Stomach smooth muscle (tissue), 2 donors: ENCODE measurements at regions not wholly inside any gene's neighbourhood (a gene's known extent, or its start where the extent isn't known, plus 50 kb on each side); places are given as distances from the start of the nearest gene placed in this dataset.
"Not testable (repeated sequence)": the region's sequence is repeated elsewhere in the genome, so short reads cannot be mapped to it uniquely, and the experiment has no call there.

ENCODE experiments used
- H3K27ac ChIP-seq: one replicate; pipeline ENCODE4 v1.7.0; 2013; ENCODE audit warnings: mild to moderate bottlenecking, low read length, inconsistent platforms
- H3K27me3 ChIP-seq, 2 donors: one replicate each; pipeline ENCODE4 v1.7.0; 2013; ENCODE audit warnings: low read length in 2 of 2; ENCODE audit not compliant: insufficient read depth in 2 of 2, control insufficient read depth in 1 of 2
- H3K36me3 ChIP-seq, 2 donors: one replicate each; pipeline ENCODE4 v1.7.0; 2013; ENCODE audit warnings: low read length in 2 of 2; ENCODE audit not compliant: control insufficient read depth in 2 of 2, insufficient read depth in 2 of 2
- H3K4me1 ChIP-seq: one replicate; pipeline ENCODE4 v1.7.0; 2013; ENCODE audit warnings: low read length; ENCODE audit not compliant: control insufficient read depth, insufficient read depth
- H3K4me3 ChIP-seq, 2 donors: one replicate each; pipeline ENCODE4 v1.7.0; 2013; ENCODE audit warnings: low read length in 2 of 2
- H3K9ac ChIP-seq, 2 donors: one replicate each; pipeline ENCODE4 v1.7.0; 2013; ENCODE audit warnings: low read length in 2 of 2, mild to moderate bottlenecking in 1 of 2
- H3K9me3 ChIP-seq, 2 donors: one replicate each; pipeline ENCODE4 v1.7.0; 2013; ENCODE audit warnings: low read length in 2 of 2; ENCODE audit not compliant: control insufficient read depth in 2 of 2
- donor health status: healthy.
- donor health status: Pancreatic carcinoma.

DNA sequence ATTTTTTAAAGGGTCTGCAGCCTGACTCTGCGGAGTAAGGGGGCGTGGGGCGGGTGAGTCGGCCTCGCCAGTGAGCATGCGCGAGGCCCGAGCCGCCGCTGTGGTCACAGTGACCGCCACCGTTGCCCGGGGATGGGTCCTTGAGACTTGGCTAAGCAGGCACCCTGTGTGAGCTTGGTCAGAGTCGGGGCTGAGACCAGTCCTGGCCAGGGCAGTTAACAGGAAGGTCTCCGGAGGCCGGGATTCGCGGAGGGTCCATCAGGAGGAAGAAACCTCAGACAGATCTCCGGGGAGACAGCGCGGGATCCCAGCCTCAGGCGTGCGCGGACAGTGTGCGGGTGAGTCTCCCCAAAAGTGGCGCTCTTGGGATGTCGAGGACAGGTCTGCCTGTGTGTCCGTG is 1384.4 kb upstream of the PCDH10 start:
- Histone ChIP-seq H3K27me3 (no peaks in the 10 kb centered on the region), H3K4me1 (no peaks in the 10 kb centered on the region), H3K9me3 (no peaks in the 10 kb centered on the region), H3K36me3 (no peaks in the 10 kb centered on the region), H3K9ac (no peak overlapping the region), H3K4me3 (no peak overlapping the region), H3K27ac (no peak overlapping the region)

- not testable (repeated sequence) for H3K4me1 ChIP-seq, H3K36me3 ChIP-seq, H3K9ac ChIP-seq, H3K9me3 ChIP-seq, H3K27ac ChIP-seq, H3K4me3 ChIP-seq, H3K27me3 ChIP-seq
These were observed 1374.7 kb upstream of the PCDH10 start for GRCh38 chr4:131774382-131774781.

DNA sequence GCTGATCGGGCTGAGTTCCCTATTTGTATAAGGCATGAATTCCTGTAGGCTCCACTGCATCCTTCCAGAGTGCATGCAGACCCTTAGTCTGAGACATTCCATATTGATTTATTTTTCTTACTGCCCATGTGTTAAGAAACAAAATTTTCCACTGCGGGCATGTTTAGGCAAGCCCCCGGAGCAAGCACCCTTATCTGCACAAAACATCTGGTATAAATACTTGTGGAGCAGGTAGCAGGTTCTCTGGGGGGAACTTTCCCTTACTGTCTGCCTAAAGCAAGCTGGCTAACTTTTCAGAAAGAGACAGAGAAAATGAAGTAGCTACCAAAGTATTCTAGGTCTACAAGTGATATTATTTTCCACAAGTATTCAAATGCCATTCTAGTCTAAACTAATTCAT is 1338.5 kb upstream of the PCDH10 start:
- H3K4me3 ChIP-seq, H3K9me3 ChIP-seq, H3K4me1 ChIP-seq, H3K27me3 ChIP-seq, H3K36me3 ChIP-seq, H3K9ac ChIP-seq, H3K27ac ChIP-seq: not testable (repeated sequence)
